G401.6 (cell line): ENCODE measurements at regions not wholly inside any gene's neighbourhood (a gene's known extent, or its start where the extent isn't known, plus 50 kb on each side); places are given as distances from the start of the nearest gene placed in this dataset.
"Not testable (repeated sequence)": the region's sequence is repeated elsewhere in the genome, so short reads cannot be mapped to it uniquely, and the experiment has no call there.

Experiments
- FAIRE-seq: peaks from 2 replicates; lab custom pipeline; 2012; peaks lifted over from hg19 to GRCh38; lab: Jason Lieb, UNC

DNA sequence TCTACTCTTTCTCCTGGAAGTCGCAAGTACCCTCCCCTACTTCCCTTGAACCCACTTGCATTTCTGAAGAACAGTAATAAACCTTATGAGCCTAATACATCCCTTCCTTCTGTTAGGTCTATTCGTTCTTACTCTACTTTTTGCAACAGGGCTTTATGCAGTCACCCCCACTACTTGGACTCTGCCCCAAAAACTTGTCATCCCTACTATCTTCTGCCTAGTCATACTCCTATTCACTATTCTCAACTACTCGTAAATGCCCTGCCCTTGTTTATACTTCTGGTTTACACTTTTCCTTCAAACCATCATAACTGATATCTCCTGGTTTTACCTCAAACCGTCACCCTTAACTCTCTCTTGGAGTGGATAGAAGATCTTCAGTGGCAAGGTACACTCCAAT lies 55.2 kb upstream of the SLIT2 start:
- no peak for FAIRE-seq

DNA sequence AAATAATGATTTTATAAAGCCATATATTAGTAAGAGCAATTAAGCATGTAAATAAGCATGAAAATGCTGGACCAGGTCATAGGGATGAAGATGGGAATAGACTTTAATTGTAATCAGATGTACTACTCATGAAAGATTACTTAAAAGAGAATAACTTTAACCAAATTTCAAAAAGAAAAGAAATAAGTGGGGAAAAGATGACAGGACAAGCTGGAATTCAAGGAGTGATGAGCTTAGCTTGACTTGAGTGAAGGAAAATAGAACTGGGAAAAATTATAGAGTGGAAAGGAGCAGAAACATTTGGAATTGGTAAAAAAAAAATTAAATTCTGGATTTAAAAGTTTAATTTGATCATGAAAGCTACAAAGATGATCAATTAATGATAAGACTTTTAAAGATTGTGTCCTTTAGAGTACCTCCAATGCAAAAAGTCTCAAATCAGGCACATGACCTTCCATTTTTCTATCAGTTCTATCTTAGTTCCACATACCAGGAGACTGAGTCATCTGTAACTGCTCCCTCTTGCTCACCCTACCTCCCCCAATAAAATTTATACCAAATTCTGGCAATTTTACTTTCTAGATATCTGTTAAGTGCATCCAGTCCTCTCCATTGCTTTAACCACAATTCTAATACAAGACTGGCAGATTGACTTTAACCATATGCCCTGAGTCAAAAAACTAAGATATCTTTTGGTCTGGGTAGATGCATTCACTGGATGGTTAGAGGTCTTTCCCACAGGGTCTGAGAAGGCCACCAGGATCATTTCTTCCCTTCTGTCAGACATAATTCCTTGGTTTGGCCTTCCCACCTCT lies 56.4 kb upstream of the SLIT2 start:
- FAIRE-seq = no peak

DNA sequence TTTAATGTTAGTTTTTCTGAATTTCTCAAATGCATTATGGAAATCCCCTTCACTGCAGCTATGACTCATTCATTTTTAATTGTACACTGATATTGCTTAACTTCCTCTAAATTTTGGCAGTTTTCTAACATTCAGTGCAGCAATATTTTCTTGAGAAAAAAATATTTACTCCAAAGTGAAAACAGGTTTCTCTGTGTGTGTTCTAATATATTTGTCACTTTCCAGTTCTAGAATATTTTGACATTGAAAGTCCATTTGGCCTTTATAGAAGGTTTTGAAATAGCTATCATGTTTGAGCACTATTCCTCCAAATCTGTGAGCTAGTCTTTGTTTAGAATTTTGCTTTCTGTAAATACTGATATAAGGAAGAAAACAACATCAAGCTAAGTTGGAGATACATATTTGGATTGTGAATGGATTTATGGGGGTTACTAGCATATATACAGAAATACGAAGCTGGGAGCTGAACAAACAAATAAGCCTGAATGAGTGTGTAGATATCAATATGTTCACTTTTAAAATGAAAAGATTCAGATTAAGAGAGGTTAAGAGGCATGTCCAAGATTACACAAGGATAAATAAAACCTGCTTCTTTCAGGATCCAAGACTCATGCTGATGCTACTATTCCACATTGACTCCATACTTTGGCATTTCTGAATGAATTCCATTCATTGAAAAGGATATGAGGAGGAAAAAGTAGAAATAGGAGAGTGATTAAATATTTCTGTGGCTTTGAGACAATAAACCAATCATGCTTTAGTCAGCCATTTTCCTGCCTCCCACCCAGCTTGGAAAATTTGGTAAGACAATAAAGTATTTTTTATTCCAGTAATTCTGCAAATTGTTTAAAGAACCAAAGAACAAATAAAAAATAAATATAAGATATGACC lies 57.3 kb upstream of the SLIT2 start:
- no peak for FAIRE-seq

DNA sequence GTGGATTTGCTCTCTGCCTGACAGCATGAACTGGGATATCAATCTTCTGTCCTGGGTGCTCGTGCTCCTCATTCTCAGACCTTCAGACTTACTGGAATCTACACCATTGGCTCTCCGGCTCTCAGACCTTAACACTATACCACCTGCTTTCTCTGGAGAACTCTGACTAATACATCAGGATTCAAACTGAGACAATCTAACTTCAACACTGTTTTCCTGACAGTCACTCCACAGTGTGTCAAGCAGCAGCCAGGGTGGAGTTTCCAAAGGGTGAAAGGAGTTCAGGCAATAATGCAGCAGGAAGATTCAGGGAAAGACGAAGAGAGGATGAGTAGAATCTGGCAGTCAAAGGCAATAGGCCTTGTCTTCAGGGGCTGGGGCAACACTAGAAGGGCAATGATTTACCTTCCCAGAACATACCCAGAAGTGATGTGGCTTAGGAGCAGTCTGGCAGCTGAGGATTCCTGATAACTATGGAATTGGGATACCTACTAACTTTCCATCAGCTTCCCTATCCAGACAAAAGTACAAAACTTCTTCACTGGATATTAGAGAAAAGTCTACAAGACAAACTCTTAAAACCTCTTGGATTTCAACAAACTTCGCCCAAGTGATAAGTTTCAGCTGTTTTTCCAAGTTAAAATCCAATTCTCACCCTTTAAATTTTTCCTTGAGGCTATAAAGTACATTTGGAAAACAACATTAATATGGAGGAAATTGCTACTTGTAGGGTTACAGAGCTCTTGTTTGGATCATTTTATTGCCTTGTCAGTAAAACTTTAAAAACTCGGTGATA lies 58.4 kb upstream of the SLIT2 start:
- no peak for FAIRE-seq

DNA sequence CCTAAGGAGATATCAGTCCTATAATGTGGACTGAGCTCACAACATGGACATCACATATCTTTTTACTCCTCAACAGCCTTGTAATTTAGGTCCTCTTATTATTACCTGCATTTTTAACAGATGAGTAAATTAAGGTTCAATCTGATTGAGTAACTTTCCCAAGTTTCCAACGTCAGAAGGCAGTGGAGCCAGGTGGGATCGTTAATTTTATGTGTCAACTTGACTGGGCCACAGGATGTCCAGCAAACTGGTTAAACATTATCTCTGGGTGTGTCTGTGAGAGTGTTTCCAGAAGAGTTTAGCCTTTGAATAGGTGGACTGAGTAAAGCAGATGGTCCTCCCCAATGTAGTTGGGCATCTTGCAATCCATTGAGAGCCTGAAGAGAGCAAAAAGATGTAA lies 59.0 kb upstream of the SLIT2 start:
- FAIRE-seq = no peak

DNA sequence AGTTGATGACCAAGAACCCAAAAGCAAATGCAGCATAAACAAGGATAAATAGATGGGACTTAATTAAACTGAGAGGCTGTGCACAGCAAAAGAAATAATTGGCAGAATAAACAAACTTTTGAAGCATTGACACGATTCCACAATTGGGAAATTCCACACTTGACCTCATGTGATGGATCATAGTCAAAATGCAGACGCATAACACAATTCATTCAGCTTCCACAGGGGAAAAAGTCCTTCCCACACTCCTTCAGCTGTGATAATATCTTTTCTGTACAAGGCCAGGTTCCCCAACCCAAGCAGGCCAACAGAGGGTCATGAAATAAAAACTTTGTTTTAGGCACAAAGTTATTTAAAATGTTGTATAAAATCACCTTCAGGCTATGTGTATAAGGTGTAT lies 66.6 kb upstream of the SLIT2 start:
- FAIRE-seq = no peak

DNA sequence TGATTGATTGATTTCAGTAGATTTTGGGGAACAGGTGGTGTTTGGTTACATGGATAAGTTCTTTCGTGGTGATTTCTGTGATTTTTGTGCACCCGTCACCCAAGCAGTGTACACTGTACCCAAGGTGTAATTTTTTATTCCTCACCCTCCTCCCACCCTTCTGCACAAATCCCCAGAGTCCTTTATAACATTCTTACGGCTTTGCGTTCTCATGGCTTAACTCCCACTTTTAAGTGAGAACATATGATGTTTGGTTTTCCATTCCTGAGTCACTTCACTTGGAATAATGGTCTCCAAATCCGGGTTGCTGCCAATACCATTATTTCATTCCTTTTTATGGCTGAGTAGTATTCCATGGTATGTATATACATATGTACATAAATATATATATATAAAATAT lies 68.6 kb upstream of the SLIT2 start:
- not testable (repeated sequence) for FAIRE-seq

DNA sequence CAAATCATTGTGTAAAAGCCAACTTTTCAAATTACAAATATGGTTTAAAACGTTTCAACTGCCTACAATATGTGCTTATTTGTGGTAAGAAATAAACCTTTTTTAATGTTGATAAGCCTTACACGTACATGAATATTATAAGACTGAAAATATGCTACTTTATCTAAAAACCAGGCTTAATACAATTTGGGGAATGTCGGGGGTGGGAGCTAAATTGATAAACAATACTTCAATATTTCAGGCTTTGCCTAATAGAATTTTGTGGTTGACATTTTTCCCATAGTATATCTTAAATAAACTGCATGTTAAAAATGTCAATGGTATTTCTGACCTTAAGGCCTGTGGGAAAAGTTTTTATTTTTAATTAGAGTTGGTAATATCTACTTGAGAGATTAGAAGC lies 69.8 kb upstream of the SLIT2 start:
- FAIRE-seq = no peak

DNA sequence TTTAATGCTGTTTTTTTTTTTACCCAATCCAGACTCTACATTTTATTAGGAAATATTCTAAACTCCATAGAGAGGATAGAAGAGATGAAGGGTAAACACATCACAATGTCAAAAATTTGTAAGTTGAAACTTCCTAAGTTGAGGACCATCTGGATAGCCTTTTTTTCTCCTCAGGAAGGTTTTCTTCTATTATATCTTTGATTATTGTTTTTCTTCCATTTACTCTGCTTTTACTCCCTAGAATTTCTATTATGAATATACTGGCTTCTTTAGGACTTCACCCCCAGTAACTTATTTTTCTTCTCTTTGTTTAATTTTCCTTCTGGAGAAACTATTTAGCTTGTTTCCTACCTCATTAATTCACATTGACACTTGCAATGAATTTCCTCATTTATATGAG lies 71.2 kb upstream of the SLIT2 start:
- no peak for FAIRE-seq

DNA sequence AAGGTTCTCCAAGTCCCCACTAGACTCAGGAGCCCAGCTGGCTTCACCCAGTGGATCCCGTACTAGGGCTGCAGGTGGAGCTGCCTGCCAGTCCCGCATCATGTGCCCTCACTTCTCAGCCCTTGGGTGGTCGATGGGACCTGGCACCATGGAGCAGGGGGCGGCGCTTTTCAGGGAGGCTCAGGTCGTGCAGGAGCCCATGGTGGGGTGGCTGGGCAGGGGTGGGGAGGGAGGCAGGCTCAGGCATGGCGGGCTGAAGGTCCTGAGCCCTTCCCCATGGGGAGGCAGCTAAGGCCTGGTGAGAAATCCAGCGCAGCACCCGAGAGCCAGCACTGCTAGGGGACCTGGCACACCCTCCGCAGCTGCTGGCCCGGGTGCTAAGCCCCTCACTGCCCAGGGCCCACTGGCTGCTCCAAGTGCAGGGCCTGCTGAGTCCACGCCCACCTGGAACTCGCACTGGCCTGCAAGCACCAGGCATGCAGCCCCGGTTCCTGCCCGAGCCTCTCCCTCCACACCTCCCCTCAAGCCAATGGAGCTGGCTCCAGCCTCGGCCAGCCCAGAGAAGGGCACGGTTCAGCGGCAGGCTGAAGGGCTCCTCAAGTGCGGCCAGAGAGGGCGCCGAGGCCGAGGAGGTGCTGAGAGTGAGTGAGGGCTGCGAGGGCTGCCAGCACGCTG lies 72.7 kb upstream of the SLIT2 start:
- FAIRE-seq = no peak

DNA sequence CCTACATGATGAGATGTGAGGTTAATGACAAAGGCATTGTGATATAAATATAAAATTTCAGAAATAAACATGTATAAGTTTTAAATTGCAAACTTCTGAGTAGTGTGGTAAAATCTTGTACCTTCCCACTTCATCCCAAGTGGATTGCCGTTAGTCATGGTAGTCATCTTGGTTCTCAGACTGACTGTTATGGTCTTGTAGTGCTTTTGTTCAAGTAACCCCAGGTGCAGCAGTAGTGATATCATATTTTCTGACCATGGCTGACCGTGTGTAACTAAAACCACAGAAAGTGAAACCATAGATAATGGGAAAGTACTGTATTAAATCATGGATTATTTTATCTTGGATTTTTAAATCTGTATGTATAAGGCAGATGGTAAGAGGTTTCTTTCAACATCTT lies 74.8 kb upstream of the SLIT2 start:
- FAIRE-seq = no peak

DNA sequence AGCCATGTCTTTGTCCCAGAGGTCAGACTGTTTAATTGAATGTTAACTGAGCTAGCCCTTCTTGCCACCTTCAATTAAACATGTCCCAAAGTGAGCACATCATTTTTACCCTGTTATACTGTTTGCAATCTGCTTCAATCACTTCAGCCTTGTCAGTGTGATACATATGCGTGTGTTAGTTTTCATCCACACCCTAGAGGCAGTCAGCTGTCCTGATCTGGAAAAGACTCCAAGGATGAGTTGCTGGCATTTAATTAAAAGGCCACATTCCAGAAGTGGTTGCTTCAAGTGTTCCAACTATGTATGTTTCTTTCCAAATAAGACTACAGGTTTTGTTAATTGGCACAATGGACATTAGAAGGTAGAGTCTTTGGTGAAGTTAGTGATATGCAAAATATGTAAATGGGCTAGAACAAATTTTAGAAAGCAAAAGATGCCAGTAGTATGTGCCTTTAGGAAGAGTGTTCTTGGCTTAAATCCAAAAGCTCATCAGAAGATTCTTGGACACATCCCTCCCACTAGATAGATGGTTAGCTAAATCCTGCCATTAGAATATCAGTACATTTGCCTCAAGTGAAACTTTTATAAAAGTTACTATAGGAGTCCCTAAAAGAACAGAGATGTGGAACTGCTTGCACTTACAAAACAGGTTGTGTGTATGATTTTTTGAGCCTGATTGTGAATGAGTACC lies 79.5 kb upstream of the SLIT2 start:
- no peak for FAIRE-seq

DNA sequence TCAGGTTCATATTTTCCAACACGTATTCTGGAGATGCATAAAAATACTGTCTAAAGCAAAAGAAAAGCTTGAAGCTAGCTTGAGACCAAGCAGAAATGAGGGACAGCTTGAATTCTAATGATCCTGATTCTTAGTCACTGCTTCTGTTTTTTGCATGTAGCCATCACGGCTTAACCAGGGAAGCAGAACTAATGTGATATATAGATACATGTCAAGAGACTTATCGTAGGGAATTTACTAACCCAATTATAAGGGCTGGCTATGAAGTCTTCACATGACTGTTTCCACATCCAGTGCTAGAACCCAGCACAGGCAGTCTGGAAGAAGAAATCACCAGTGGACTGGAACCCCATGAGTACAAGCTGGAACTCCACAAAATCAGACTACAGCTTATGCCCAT lies 85.2 kb upstream of the SLIT2 start:
- no peak for FAIRE-seq

DNA sequence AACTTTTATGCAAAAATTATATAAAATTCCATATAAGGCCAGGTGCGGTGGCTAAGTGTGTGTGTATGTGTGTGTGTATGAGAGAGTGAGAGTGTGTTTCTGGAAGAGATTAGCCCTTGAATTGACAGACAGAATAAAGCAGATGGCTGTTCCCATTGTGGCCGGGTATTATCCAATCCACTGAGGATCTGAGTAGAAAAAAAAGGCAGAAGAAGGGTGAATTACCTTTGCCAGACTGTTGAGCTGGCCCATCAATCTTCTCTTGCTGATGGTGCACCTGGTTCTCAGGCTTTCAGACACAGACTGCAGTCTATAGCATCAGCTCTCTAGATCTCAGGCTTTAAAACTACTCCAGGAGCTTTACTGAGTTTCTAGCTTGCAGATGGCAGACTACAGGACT lies 92.2 kb upstream of the SLIT2 start:
- FAIRE-seq = no peak

DNA sequence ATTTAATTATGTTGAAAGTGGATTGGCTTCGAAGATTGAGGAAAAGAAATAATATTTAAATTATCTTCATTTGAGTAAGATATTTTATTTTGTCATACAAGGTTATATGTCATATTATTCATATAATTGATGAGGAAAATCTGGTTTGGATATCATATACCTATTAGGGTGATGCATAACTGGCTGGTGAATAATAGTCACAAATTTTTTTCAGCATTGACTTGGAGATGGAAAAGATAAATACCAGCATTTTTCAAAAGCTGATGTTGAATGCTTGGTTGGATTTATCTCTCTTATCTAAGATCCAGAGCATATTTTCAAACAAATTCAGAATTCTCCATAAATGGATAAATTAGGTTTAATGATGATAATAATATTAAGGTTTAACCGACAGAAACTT lies 93.5 kb upstream of the SLIT2 start:
- no peak for FAIRE-seq

DNA sequence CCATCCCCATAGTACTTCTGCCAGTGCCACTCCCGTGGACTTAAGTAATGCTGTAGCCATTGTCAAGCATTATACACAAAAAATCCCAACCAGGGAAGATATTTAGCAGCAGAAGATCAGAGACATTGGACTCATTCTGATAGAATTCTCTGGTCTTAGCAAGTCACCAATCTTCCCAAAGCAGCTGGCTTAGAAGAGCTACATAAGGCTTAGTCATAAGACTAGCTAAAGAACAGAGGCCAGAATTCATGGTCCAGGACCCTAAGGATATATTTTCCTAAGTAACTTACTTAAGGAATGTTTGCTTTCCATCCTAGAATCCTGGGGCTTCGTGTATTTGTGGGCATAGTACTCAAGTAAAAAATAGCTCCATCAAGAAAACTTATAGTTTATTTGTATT lies 100.3 kb upstream of the SLIT2 start:
- no peak for FAIRE-seq

DNA sequence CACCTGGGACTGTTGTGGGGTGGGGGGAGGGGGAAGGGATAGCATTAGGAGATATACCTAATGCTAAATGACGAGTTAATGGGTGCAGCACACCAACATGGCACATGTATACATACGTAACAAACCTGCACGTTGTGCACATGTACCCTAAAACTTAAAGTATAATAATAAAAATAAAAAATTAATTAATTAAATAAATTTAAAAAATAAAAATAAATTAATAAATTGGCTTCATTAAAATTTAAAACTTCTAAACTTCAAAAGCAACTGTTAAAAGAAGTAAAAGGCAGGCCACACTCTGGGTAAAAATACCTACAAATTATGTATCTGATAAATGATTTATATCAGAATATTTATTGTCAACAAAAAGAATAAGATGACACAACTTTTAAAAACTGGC lies 102.6 kb upstream of the SLIT2 start:
- FAIRE-seq = not testable (repeated sequence)

DNA sequence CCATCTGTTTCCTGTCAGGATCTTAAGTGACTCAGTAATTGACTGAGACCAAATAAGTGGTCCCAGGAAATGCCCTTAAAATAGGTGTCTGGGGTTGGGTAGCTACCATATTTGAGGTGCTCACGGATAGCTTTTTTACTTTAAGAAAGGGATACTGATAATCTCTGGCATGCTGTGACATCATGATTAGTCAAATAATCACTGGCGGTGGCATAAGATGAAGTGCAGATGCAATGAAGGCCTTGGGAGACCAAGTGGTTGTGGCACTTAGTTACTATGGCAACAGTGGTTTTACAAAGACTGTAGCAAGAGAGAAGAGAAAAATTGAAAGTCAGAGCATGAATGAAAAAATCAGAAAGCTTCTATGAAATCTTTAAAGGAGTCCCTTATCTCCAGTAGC lies 114.5 kb upstream of the SLIT2 start:
- no peak for FAIRE-seq

DNA sequence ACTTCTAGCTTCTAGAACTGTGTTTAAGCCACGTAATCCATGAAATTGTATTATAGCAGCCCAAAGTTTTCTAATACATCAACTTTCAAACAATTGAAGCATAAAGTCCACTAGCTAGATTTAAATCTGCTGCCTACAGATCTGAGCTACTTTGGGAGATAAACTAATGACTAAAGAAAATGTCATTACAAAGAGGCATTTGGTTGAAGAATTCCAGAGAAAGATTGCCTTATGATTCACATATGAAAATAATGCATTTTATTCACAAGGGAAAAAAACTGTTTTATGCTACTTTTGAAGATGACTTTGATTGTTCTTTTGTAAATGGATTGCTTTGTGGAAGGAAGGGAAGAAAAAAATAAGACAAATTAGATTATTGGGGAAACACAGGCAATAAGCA lies 124.1 kb upstream of the SLIT2 start:
- FAIRE-seq = no peak

DNA sequence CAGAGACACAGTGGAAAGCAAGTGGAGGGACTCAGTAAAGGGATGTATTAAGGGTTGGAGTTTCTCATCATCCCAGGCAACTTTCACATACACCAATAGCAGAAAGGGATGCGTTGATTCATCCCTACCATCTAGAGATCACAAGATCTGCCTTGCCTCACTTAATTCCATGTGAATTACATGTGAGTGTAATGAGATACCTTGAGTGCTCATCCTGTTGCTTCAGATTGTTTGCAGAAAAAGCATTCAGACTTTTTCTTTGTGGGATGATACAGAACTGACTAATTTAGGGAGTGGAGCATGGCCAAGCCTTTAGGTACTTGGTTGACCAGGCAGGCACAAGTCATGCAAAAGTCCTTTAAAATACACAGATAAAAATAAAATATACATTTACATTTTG lies 124.8 kb upstream of the SLIT2 start:
- FAIRE-seq = no peak

DNA sequence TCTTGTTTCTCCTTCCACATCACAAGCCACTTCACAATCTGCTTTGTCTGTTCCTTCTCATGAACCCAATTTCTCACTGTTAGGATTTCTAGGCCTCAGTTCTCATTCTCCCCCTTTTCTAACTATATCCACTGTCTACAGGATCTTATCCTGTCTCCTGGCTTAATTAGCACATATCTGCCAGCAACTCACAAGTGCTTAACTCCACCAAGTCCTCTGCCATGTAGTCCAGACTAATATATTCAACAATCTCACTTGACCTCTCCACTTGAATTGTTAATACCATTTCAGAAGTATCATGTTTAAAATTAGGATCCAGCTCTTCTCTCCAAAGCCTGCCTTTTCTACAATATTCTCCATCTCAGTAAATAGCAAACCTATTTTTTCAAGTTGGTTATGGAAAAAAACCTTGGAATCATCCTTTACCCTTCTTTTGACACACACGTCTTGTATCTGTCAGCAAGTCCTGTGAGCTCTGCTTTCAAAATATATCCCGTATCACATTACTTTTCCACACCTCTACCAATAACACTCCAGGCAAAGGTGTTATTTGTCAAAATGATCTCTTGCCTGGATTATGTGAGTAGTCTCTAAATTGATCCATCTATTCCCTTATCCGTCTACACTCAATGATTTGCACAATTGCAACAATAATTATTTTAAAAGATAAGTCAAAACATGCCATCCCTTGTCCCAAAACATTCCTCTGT lies 127.2 kb upstream of the SLIT2 start:
- FAIRE-seq = no peak
